COLO829 (cell line): ENCODE measurements at regions not wholly inside any gene's neighbourhood (a gene's known extent, or its start where the extent isn't known, plus 50 kb on each side); places are given as distances from the start of the nearest gene placed in this dataset.
"Not testable (repeated sequence)": the region's sequence is repeated elsewhere in the genome, so short reads cannot be mapped to it uniquely, and the experiment has no call there.

Experiments
- DNase-seq: peaks from one replicate; pipeline ENCODE4 v3.0.0; 2012; ENCODE audit warnings: low spot score

GRCh38 chr21:19998453-19998852 is 999.8 kb upstream of the NCAM2 start:
- no peak for DNase-seq

GRCh38 chr21:19999369-20000272 is 998.6 kb upstream of the NCAM2 start:
- DNase-seq, result no peak

DNA sequence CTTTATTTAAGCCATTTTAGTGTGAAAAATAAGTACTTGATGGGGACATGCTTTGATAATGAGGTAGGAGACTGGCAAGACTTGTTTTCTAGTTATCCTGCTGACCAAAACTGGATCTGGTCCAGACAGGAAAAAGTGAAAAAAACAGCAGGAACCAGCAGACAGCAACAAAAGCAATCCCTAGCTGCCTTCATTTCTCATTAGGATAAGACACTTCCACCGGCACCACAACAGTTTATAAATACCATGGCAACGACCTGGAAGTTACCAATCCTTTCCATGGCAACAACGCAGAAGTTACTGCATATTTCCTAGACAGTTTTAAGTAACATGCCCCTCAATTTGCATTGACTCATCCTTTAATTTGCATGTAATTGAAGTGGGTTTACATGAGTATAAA is 993.8 kb upstream of the NCAM2 start:
- no peak for DNase-seq

- DNase-seq, result no peak
Measured at GRCh38 chr21:20010691-20011200, 987.5 kb upstream of the NCAM2 start.

GRCh38 chr21:20013851-20014250 is 984.4 kb upstream of the NCAM2 start:
- no peak for DNase-seq

DNA sequence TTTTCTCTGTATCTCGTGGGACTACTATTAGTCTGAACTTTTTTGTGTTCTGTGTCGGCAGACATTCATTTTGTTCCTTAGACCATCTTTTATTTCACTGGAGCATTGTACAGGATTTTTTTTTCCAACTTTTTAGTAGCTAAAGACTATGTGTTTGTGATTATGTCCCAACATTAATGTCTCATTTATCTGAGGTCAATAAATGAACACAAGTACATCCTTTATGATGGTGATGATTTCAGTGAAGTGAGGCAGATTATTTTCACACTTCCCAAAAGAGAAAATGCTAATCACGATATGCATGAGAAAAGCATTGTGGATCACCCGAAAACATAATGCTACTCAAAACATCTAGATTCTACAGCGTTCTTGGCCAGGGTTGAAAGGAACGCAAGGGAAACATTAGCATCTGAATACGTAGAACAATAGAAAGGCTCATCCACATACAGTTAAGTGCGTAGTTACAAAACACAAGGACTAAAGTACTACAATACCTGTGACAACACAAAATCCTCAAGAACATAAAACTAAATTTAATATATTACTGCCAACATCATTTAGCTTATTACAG is 981.7 kb upstream of the NCAM2 start:
- no peak for DNase-seq

DNA sequence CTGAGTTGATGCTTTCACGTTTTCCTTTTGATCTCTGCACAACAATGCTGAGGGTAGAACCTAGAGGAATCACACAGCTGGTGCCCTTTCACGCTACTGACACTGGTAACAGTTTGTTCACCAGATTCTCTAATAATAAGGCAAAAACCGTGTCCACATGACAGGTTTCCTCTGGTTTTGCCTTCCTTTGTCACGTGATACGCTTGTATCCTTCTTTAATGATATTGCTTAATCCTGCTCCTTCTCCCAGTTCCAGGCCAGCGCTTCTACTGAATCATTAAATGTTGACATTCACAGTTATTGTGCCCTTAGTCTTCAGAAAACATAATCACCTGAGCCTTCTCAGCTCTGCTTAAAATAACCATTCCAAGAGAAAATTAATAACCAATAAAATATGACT is 978.2 kb upstream of the NCAM2 start:
- DNase-seq, result no peak

DNA sequence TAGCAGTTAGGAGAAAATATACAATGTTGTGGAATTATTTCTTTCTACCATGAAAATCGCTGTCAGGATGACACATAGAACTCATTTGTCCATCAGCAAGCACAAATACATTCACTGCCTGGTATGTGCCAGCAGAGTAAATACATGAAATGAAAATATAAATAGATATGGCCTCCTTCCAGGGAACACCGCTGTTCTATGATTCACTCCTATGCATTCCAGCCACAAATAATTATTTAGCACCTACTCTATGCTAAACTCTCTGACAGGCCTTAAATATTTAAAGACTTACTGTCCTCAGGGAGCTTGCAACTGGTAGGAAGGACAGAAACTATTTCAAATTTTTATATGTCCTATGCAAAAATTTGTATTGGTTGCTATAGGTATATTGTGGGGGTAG is 975.0 kb upstream of the NCAM2 start:
- DNase-seq, result no peak

DNA sequence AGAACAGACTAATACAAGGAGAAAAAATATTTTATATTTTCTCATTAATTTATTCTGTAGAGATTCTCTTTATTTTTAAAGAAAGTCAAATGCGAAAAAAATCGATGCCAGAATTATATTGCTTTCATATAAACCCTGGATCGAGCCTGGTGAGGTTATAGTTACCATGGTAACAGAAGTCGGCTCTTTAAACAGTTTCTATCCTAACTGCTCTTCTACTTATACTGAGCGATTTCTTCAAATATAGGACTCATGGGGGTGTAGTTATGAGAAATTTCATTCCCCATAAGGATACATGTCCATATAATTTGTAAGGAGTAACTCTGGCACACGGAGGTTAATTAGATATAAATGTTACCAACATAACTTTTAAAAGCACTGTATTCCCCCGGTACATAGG is 973.5 kb upstream of the NCAM2 start:
- DNase-seq, result no peak

DNA sequence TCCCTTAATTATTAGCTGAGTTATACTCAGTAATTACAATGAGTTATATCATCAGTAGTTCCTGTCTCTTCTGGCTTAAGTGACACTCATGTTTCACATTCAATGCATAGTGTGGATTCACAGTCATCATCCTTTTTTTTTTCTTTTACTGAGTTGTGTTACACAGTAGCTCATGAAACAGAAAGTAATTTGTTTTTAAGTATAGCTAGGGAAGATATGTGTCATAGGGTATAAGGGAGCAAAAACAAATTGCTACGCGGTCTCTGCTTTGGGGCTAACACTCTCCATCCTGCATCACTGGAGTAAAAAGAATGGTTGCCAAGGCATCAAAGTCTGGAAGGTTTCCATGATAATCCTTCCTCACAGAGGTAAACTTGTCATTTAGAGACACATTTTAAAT is 971.7 kb upstream of the NCAM2 start:
- DNase-seq, result no peak

- DNase-seq, result no peak
Measured at GRCh38 chr21:20030390-20030789, 967.8 kb upstream of the NCAM2 start.

GRCh38 chr21:20031807-20032206 is 966.4 kb upstream of the NCAM2 start:
- no peak for DNase-seq

DNA sequence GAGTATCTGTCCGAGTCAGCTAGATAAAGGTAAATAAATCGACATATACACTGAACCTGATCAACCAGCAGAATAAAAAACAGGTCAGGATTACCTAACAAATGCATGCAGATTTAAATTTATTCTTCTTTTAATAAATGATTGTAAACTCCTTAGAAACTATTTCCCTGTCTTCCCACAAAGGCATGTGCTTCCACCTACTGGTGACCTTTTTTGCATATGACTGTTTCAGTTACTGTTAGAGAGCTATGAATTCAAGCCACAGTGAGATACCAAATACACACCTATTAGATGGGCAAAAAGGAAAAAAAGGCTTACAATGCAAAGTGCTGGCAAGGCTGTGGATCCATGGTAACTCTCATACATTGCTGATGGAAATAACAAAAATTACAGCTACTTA is 957.4 kb upstream of the NCAM2 start:
- DNase-seq, result no peak

- DNase-seq, result no peak
Measured at GRCh38 chr21:20045197-20045596, 953.0 kb upstream of the NCAM2 start.

- not testable (repeated sequence) for DNase-seq
Measured at GRCh38 chr21:20048130-20048837, 949.9 kb upstream of the NCAM2 start.

- no peak for DNase-seq
Measured at GRCh38 chr21:20083336-20083735, 914.9 kb upstream of the NCAM2 start.

DNA sequence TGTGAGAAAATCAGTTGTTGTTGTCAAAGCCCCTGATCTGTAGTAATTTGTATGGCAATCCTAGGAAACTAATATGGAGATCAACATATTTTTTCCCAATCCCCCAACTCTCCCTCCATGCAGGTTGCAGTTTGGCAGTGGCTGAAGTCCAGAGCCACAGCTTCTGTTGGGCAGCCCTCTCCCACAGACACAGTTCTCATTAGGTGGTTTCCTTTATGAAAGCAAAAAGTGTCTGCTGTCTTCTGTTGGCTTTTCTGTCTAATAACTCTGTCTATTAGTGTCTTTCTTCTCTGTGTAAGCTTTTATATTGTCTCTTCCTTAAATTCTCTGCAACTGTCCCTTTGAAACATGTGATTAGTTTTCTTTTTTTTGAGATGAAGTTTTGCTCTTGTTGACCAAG is 914.3 kb upstream of the NCAM2 start:
- no peak for DNase-seq

- no peak for DNase-seq
Measured at GRCh38 chr21:20086508-20086907, 911.7 kb upstream of the NCAM2 start.

DNA sequence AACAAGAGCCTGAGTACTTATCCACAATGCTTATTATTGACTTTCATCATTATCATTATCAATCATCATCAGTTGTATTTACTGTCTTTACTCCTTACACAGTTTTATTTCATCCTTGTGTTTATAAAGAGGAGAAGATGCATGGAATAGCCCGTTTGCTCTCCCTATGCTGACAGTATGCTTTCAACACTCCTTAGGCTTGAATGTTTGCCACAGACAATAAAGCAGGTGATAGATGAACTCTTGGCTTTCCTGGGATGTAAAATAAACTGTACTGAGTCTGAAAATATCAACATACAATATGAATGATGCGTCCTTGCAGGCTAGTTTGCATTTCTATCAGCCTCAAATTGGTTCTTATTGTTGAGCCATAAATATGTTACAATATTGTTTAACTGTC is 891.8 kb upstream of the NCAM2 start:
- no peak for DNase-seq

- DNase-seq, result no peak
Measured at GRCh38 chr21:20108016-20108415, 890.2 kb upstream of the NCAM2 start.

DNA sequence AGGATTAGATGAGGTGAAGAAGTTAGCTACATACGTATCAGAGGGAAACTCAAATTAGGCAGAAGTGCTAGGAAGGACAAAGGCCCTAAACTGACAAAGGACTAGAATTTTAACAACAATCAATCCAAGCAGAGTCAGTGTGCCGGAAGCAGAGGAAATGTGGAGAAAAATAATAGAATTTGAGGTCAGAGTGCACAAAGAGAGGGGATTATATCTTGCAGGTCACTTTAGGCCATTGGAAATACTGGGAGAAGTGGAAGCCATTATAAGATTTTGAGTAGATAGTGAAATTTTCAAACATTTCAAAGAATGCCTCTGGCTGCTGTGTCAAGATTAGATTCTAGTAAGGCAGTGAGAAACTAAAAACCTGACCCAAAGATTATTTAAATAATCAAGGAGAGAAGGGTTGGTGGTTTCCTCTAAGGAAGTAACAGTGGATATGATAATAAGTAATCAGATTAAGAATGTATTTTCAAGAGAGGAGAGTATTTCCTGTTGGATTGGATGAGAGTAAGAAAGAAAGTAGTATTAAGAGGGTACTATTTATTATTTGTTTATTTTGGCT is 889.2 kb upstream of the NCAM2 start:
- no peak for DNase-seq

GRCh38 chr21:20110368-20110767 is 887.8 kb upstream of the NCAM2 start:
- no peak for DNase-seq

DNA sequence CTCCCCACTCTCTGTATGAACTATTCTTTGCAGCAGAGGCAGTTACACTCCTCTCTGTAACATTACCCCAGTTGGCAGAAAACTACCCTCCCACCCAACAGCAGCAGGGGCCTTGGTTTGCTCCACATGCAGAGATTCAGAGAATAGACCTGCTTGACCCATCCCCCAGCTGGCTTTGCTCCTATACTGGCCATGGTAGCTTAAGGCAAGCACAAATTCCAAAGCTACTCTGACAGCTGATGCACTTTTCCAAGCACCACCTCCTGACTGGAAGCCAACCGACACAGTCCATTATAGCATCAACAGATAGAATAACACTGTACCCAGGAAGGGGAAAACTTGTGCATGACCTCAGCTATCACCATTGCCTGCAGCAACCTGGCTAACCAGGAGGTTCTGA is 846.5 kb upstream of the NCAM2 start:
- DNase-seq, result no peak
